GM12872 (cell line): ENCODE measurements at regions not wholly inside any gene's neighbourhood (a gene's known extent, or its start where the extent isn't known, plus 50 kb on each side); places are given as distances from the start of the nearest gene placed in this dataset.

Experiments
- TF ChIP-seq, protein P1 (sequence below): IDR thresholded peaks from 3 replicates; pipeline ENCODE4 v1.5.1; 2011; ENCODE audit warnings: low read depth, mild to moderate bottlenecking, low read length, moderate library complexity; ENCODE audit not compliant: insufficient read depth

DNA sequence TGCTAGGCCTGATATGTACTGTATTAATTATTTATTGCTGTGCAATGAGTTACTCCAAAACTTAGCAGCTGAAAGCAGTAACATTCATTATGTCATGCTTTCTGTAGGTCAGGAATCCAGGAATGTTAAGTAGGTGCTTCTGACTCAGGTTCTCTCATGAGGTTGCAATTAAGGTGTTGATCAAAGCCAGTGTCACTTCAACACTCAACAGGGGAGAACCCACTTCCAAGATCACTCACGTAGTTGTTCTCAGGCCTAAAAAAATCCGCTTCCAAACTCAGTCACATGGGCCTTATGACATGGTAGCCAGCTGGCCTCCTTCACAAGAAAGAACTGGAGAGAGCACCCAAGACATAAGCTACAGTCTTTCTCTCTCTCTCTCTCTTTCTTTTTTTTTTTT lies 211.1 kb upstream of the NBEA start:
- TF ChIP-seq, protein P1, sequence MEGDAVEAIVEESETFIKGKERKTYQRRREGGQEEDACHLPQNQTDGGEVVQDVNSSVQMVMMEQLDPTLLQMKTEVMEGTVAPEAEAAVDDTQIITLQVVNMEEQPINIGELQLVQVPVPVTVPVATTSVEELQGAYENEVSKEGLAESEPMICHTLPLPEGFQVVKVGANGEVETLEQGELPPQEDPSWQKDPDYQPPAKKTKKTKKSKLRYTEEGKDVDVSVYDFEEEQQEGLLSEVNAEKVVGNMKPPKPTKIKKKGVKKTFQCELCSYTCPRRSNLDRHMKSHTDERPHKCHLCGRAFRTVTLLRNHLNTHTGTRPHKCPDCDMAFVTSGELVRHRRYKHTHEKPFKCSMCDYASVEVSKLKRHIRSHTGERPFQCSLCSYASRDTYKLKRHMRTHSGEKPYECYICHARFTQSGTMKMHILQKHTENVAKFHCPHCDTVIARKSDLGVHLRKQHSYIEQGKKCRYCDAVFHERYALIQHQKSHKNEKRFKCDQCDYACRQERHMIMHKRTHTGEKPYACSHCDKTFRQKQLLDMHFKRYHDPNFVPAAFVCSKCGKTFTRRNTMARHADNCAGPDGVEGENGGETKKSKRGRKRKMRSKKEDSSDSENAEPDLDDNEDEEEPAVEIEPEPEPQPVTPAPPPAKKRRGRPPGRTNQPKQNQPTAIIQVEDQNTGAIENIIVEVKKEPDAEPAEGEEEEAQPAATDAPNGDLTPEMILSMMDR = no peak

DNA sequence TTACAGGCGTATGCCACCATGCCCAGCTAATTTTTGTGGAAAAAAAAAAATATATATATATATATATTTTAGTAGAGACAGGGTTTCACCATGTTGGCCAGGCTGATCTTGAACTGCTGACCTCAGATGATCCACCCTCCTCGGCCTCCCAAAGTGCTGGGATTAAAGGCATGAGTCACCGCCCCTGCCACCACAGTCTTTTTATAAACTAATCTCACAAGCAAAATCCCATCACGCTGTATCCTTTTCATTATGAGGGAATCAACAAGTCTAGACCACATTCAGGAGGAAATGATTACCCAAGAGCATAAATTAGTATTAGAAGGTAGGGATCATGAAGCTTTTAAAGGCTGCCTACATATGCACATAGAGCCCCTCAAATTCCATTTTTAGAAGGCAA lies 210.6 kb upstream of the NBEA start:
- TF ChIP-seq, protein P1 = no peak

DNA sequence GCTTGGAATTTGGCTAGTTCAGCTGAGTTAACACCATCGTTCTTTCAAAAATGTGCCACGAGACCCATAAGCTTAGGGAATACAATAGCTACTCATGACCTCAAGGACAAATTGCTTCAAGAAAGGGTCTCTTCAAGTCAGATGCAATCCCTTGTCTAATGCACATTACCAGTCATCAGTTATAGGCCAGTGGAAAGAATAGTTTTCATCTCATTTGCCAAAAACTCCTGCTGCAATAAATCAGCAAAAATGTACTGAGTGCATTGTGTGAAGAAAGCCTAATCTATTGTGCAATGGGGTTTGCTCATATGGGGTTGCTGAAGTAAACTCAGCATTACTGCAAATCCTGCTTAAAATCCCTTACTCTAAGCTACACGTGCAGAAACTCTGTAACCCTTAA lies 208.3 kb upstream of the NBEA start:
- TF ChIP-seq, protein P1 = no peak

DNA sequence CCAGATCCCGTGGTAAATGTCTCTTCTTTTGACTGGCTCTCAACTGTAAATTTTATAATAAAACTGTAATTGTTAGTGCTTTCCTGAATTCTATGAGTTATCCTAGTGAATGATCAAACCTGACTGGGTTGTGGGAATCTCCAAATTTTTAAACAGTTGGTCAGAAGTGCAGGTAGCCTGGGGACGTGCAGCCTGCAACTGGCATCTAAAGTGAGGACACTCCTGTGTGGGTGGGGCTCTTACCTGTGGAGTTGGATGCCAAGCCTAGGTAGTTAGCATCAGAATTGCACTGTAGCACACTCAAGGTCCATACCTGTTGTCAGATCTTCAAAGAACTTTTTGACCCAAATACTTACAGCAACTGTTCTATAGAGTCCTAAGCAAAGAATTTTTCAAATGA lies 207.1 kb upstream of the NBEA start:
- TF ChIP-seq, protein P1 = no peak

DNA sequence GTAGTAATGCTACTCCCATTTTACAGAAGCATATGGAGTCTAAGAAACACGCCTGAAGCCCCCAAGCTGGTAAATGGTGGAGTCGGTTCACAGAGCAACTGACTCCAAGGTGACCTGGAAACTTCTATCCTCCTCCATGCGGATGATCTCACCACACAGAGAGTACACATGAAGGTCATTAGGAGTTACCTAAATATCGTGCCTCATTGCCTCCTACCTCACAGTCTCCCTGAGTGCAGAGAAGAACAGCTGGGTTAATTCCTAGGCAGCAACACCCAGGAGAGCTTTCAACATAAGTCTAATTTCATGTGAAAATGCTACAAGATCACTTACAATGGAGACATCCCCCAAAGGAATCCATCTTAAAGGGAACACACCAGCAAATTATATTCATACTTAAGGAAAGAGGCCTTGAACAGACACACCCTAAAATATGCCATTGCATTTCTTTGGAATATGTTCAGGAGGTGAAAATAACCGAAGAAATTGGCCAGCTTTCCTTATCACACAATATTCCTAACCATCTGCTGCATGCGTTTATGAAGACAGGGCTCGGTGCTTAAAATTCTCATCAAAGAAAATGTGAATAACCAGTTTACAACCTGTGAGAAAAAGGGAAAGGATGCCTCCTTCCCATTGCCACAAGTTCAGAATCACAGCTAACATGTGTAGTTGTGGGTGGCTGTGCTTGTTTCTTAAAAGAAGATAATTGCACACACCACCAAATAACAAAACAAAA lies 203.6 kb upstream of the NBEA start:
- TF ChIP-seq, protein P1 = no peak

DNA sequence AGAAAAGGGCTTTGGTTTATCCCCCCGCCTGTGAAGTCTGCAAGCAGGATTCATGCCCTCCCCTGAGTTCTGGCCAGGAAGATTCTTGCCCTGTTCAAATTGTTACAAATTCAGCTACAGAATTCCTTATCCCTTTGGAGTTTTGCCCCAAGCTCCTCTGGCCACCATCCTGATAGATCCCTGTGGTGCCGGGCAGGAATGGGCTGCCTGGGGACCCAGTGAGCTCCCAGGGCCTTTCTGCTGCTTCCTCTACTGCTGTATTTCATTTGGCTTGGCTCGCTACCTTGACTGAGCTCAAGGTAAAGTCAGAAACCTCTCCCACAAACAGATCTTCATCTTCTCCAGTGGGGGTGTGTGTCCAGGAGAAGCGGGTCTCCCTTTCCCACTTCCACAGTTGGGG lies 194.6 kb upstream of the NBEA start:
- TF ChIP-seq, protein P1 = no peak

DNA sequence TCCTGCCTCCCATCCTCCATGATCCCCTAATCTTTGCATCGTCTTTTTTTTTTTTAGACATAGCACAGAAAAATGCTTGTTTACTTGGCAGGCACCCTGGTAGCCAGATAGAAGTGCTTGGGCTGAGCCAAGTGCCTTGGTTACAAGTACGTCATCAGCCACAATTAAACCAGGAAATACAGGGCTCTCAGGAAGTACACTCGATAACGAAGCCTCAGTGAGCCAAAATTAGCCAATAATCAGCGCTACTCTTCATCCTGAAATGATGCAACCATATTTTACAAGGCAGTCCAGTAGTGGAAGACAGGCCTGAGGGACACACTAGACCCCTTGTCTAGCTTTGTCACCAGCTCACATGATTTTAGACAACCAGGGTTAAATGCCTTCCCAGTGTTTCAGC lies 194.0 kb upstream of the NBEA start:
- TF ChIP-seq, protein P1 = no peak
